Hematopoietic multipotent progenitor cell treated with erythropoietin and hydrocortisone succinate and interleukin-3 and kit ligand, for 17 days (in vitro differentiated cells): ENCODE measurements at regions not wholly inside any gene's neighbourhood (a gene's known extent, or its start where the extent isn't known, plus 50 kb on each side); places are given as distances from the start of the nearest gene placed in this dataset.
"Not testable (repeated sequence)": the region's sequence is repeated elsewhere in the genome, so short reads cannot be mapped to it uniquely, and the experiment has no call there.

Source experiments
- DNase-seq: peaks from one replicate; pipeline ENCODE4 v3.0.0-alpha.2; 2015; ENCODE audit warnings: low spot score

GRCh38 chr11:23869671-23870070 is 627.2 kb upstream of the LUZP2 start:
- no peak for DNase-seq

- DNase-seq: no peak
These were observed 623.4 kb upstream of the LUZP2 start for GRCh38 chr11:23873406-23873805.

GRCh38 chr11:23875176-23875850 is 621.5 kb upstream of the LUZP2 start:
- no peak for DNase-seq

GRCh38 chr11:23883426-23884048 is 613.3 kb upstream of the LUZP2 start:
- not testable (repeated sequence) for DNase-seq

GRCh38 chr11:23884341-23884740 is 612.5 kb upstream of the LUZP2 start:
- DNase-seq: no peak

GRCh38 chr11:23885801-23886200 is 611.1 kb upstream of the LUZP2 start:
- no peak for DNase-seq

- not testable (repeated sequence) for DNase-seq
These were observed 609.7 kb upstream of the LUZP2 start for GRCh38 chr11:23887122-23887521.

GRCh38 chr11:23893126-23893525 is 603.7 kb upstream of the LUZP2 start:
- DNase-seq: no peak

- no peak for DNase-seq
These were observed 599.2 kb upstream of the LUZP2 start for GRCh38 chr11:23897453-23898286.

GRCh38 chr11:23903044-23903704 is 593.7 kb upstream of the LUZP2 start:
- DNase-seq: no peak

GRCh38 chr11:23919455-23919854 is 577.4 kb upstream of the LUZP2 start:
- DNase-seq: no peak

GRCh38 chr11:23923357-23923756 is 573.5 kb upstream of the LUZP2 start:
- no peak for DNase-seq

GRCh38 chr11:23924226-23924625 is 572.6 kb upstream of the LUZP2 start:
- no peak for DNase-seq

- no peak for DNase-seq
These were observed 565.4 kb upstream of the LUZP2 start for GRCh38 chr11:23931443-23931842.

- DNase-seq: no peak
These were observed 564.4 kb upstream of the LUZP2 start for GRCh38 chr11:23932485-23932898.

- DNase-seq: no peak
These were observed 563.1 kb upstream of the LUZP2 start for GRCh38 chr11:23933721-23934120.

GRCh38 chr11:23934671-23935270 is 562.1 kb upstream of the LUZP2 start:
- DNase-seq: not testable (repeated sequence)

- DNase-seq: not testable (repeated sequence)
These were observed 554.6 kb upstream of the LUZP2 start for GRCh38 chr11:23942117-23942815.

GRCh38 chr11:23944923-23945322 is 551.9 kb upstream of the LUZP2 start:
- no peak for DNase-seq

GRCh38 chr11:23947883-23948282 is 549.0 kb upstream of the LUZP2 start:
- DNase-seq: no peak

GRCh38 chr11:23948851-23949250 is 548.0 kb upstream of the LUZP2 start:
- no peak for DNase-seq
